ENCODE measurements at regions not wholly inside any gene's neighbourhood (a gene's known extent, or its start where the extent isn't known, plus 50 kb on each side); places are given as distances from the start of the nearest gene placed in this dataset.

DNA sequence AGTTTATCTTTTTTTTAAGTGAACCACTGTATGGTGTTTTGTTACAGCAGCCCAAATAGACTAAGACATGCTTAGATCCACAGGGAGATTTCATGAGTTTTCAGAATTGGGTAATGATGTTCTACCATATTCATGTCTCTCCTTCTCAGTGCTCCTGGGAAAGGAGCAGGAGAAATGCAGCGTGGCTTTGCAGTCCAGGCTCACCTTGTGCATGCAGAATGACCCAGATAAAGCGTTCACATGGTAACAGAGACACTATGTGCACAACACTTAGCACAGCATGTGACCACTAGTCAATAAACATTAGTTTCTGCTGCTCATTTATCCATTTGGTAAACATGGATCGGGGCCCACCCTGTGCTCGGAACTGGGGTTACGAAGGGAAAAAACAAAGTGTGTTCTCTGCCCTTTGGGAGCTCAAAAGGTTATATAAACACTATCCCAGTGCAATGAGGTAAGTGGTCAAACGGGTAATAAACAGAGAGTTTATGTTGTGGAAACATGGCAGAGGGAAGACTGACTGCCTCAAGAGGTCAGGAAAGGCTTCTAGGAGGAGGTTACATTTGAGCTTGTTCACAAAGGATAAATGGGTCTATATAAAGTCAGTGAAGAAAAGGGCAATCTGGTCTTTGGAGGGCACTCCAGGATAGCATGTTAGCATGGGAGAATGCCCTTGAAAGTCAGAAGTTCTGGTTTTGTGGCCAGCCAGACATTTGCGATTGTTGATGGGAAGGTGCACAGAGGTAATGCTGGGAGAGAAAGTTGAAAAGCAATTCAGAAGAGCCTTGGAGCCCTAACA, 299.2 kb downstream of the TDRD15 start:
- no peak for TF ChIP-seq CTCF (IDR thresholded peaks at IDR 0.05)
- TF ChIP-seq CREB1 (CRISPR knock-in tag; IDR thresholded peaks at IDR 0.05), result no peak
- TF ChIP-seq, protein P1, sequence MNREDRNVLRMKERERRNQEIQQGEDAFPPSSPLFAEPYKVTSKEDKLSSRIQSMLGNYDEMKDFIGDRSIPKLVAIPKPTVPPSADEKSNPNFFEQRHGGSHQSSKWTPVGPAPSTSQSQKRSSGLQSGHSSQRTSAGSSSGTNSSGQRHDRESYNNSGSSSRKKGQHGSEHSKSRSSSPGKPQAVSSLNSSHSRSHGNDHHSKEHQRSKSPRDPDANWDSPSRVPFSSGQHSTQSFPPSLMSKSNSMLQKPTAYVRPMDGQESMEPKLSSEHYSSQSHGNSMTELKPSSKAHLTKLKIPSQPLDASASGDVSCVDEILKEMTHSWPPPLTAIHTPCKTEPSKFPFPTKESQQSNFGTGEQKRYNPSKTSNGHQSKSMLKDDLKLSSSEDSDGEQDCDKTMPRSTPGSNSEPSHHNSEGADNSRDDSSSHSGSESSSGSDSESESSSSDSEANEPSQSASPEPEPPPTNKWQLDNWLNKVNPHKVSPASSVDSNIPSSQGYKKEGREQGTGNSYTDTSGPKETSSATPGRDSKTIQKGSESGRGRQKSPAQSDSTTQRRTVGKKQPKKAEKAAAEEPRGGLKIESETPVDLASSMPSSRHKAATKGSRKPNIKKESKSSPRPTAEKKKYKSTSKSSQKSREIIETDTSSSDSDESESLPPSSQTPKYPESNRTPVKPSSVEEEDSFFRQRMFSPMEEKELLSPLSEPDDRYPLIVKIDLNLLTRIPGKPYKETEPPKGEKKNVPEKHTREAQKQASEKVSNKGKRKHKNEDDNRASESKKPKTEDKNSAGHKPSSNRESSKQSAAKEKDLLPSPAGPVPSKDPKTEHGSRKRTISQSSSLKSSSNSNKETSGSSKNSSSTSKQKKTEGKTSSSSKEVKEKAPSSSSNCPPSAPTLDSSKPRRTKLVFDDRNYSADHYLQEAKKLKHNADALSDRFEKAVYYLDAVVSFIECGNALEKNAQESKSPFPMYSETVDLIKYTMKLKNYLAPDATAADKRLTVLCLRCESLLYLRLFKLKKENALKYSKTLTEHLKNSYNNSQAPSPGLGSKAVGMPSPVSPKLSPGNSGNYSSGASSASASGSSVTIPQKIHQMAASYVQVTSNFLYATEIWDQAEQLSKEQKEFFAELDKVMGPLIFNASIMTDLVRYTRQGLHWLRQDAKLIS (CRISPR knock-in tag; IDR thresholded peaks at IDR 0.05; ENCODE audit: borderline replicate concordance), result no peak
- TF ChIP-seq ELF4 (CRISPR knock-in tag; IDR thresholded peaks at IDR 0.05; ENCODE audit: low read depth), result no peak
- TF ChIP-seq TP53 (CRISPR knock-in tag; IDR thresholded peaks at IDR 0.05), result no peak
- no peak for TF ChIP-seq ESRRA (CRISPR knock-in tag; IDR thresholded peaks at IDR 0.05; ENCODE audit: borderline replicate concordance)
- TF ChIP-seq TCF7 (CRISPR knock-in tag; IDR thresholded peaks at IDR 0.05; ENCODE audit: low read depth), result no peak
- no peak for TF ChIP-seq FOXJ3 (CRISPR knock-in tag; IDR thresholded peaks at IDR 0.05; ENCODE audit: borderline replicate concordance)
- TF ChIP-seq ZNF121 (CRISPR knock-in tag; IDR thresholded peaks at IDR 0.05), result no peak
- TF ChIP-seq E2F4 (CRISPR knock-in tag; IDR thresholded peaks at IDR 0.05; ENCODE audit: borderline replicate concordance, low read depth), result no peak

Measured in WTC11 (cell line).